Common myeloid progenitor, CD34-positive (primary cell): ENCODE measurements at regions not wholly inside any gene's neighbourhood (a gene's known extent, or its start where the extent isn't known, plus 50 kb on each side); places are given as distances from the start of the nearest gene placed in this dataset.

Experiments used
- CTCF ChIA-PET: fragments of 350-600 bp; sonication (Branson Sonifier 250); formaldehyde crosslinking; loops from one replicate; lab custom pipeline; 2021; ENCODE audit warnings: antibody characterized with exemption; lab: Charles Lee
- POLR2A ChIA-PET: fragments of 350-600 bp; sonication (Branson Sonifier 250); formaldehyde crosslinking; loops from one replicate; lab custom pipeline; 2021; ENCODE audit warnings: antibody characterized with exemption; lab: Charles Lee
- DNase-seq, 3 donors: peaks; one replicate each; pipeline versions ENCODE4 v3.0.0 to v3.0.0-alpha.2; 2013
- H3K27ac ChIP-seq, 2 experiments: 1 replicate in 1 of 2; 2 replicates in 1 of 2; pipeline ENCODE4 v1.7.0; 2013; ENCODE audit warnings: inconsistent platforms in 2 of 2, low read length in 2 of 2, mild to moderate bottlenecking in 2 of 2, low read depth in 1 of 2, moderate library complexity in 1 of 2; ENCODE audit not compliant: severe bottlenecking in 2 of 2, insufficient read depth in 1 of 2, poor library complexity in 1 of 2
- H3K27me3 ChIP-seq, 5 experiments: replicated peaks in 2 of 5; 1 replicate in 3 of 5; 2 replicates in 2 of 5; pipeline versions ENCODE4 v1.6.1 to v1.7.0; 2013; ENCODE audit warnings: low read length in 4 of 5, mild to moderate bottlenecking in 2 of 5, moderate library complexity in 2 of 5, inconsistent platforms in 1 of 5; ENCODE audit not compliant: insufficient read depth in 5 of 5, control insufficient read depth in 4 of 5
- H3K36me3 ChIP-seq, 4 experiments: 1 replicate in 2 of 4; 2 replicates in 2 of 4; pipeline versions ENCODE4 v1.6.1 to v1.7.0; 2013; ENCODE audit warnings: low read length in 3 of 4, control low read depth in 1 of 4, mild to moderate bottlenecking in 1 of 4; ENCODE audit not compliant: control insufficient read depth in 4 of 4, insufficient read depth in 4 of 4
- H3K4me1 ChIP-seq, 4 experiments: 1 replicate in 3 of 4; 2 replicates in 1 of 4; pipeline versions ENCODE4 v1.6.1 to v1.7.1; 2013; ENCODE audit warnings: low read length in 3 of 4, mild to moderate bottlenecking in 3 of 4, control low read depth in 1 of 4, inconsistent platforms in 1 of 4, moderate library complexity in 1 of 4; ENCODE audit not compliant: control insufficient read depth in 4 of 4, insufficient read depth in 4 of 4; ENCODE audit errors: control extremely low read depth in 1 of 4
- H3K4me3 ChIP-seq, 7 experiments: 1 replicate in 4 of 7; 2 replicates in 3 of 7; pipeline versions ENCODE4 v1.5.1 to v1.7.0; 2013; ENCODE audit warnings: mild to moderate bottlenecking in 7 of 7, low read length in 6 of 7, moderate library complexity in 6 of 7, inconsistent platforms in 2 of 7, low read depth in 2 of 7, control low read depth in 1 of 7; ENCODE audit not compliant: insufficient read depth in 4 of 7, control insufficient read depth in 1 of 7; ENCODE audit errors: extremely low read depth in 1 of 7
- H3K9me3 ChIP-seq, 5 experiments: 1 replicate in 4 of 5; 2 replicates in 1 of 5; pipeline versions ENCODE4 v1.6.1 to v1.7.1; 2013; ENCODE audit warnings: low read length in 4 of 5, mild to moderate bottlenecking in 2 of 5, inconsistent platforms in 1 of 5, low read depth in 1 of 5, moderate library complexity in 1 of 5; ENCODE audit not compliant: control insufficient read depth in 4 of 5, insufficient read depth in 2 of 5; ENCODE audit errors: control extremely low read depth in 1 of 5
- WGBS: methylation state at CpG from one replicate; pipeline ENCODE4 v1.1.5; 2013; ENCODE audit not compliant: insufficient coverage; 5-methylcytosine and 5-hydroxymethylcytosine counted together

DNA sequence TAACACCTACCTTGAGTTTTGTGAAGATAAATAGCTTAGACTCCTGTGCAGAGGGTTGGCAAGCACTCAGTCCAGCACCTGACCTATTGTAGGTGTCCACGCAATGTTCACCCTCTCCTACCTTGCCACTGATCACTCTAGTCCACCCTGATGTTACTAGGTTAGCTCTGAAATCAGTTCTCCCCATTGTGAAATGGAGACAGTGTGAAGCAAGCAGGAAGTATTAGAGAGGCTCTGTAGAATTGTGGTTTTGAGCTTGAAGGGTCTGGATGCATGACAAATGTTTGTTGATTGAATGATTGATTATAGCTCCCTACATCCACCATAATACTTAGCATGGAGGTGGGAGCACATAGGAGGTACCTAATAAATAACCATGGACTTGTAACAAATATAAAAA is 199.7 kb downstream of the RPLP1 start:
- Histone ChIP-seq H3K27me3 (peaks cover 0 to 2% (median 0%) of the 10 kb centered on the region in 5 experiments), H3K9me3 (peaks cover 0 to 5% (median 0%) of the 10 kb centered on the region in 5 experiments), H3K27ac (no peak overlapping the region), H3K4me1 (no peaks in the 10 kb centered on the region), H3K4me3 (no peak overlapping the region), H3K36me3 (no peaks in the 10 kb centered on the region)
- POLR2A ChIA-PET = no interaction called here
- 100% methylated on average over 1 of the region's 1 CpG for WGBS
- DNase-seq = no peak
- CTCF ChIA-PET = interaction anchor here (0.9 to 1.1 kb wide), 2 partner anchors 70 to 139 kb away, joined by 3 to 4 read pairs; no protein-coding TSS in a partner anchor

DNA sequence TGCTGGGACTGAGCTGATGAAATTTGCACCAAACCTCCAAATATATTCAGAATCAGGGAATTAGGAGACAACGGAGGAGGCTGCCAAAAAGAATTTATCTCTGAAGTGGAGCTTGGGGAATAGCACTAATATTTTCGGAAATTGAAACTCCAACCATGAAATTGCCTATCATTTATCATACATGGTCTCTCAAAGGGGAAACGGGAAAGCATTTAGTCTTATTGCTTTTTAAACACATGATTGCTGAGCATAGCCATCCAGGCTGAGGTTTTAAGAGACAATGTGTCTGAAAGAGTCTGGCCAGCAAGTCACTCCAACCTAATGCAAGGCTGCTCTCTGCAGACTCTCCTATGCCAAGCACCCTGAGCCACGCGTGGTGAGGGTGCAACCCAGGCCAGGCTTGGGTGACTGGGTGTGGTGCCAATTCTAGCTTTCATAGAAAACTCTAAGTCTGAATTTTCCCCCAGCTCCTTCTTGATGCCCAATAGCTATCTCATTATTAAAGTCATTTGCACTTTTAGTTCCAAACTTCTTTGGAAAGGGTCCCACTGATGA is 200.2 kb downstream of the RPLP1 start:
- Histone ChIP-seq H3K27me3 (peaks cover 0 to 2% (median 0%) of the 10 kb centered on the region in 5 experiments), H3K4me1 (no peaks in the 10 kb centered on the region), H3K9me3 (peaks cover 0 to 5% (median 0%) of the 10 kb centered on the region in 5 experiments), H3K27ac (no peak overlapping the region), H3K4me3 (no peak overlapping the region), H3K36me3 (no peaks in the 10 kb centered on the region)
- WGBS = 93% methylated on average over 3 of the region's 5 CpGs
- DNase-seq = peak in 2 of 3 donors; percentile 17 to 21
- ChIA-PET CTCF (interaction anchor here (0.6 to 1.1 kb wide), 4 partner anchors 70 to 841 kb away, joined by 3 to 4 read pairs (median 4); no protein-coding TSS in a partner anchor), POLR2A (no interaction called here)

DNA sequence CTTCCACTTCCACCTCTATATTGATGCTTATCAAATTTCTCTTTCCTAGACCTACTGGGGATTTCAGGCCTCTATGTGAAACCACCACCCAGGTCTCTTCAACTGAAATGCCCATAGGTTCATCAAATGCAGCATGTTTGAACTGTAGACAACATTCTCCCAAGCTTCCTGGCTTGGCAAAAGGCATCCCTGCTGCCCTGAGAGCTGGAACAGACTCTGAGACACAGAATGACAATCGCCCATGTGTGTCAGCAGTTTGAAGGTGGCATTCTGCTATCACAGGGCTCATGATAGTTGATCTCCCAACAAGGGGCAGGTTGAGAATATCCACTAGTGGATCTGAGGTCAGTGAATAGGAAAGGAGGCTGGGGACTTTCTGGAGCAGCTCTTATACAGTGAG is 200.7 kb downstream of the RPLP1 start:
- DNase-seq = no peak
- Histone ChIP-seq H3K27me3 (peaks cover 0 to 2% (median 0%) of the 10 kb centered on the region in 5 experiments), H3K9me3 (peaks cover 0 to 5% (median 0%) of the 10 kb centered on the region in 5 experiments), H3K36me3 (no peaks in the 10 kb centered on the region), H3K4me1 (no peaks in the 10 kb centered on the region), H3K27ac (no peak overlapping the region), H3K4me3 (no peak overlapping the region)
- 90% methylated on average over 1 of the region's 1 CpG for WGBS
- ChIA-PET POLR2A (no interaction called here), CTCF (interaction anchor here (0.6 kb wide), 2 partner anchors 192 to 840 kb away, joined by 3 to 4 read pairs; no protein-coding TSS in a partner anchor)

DNA sequence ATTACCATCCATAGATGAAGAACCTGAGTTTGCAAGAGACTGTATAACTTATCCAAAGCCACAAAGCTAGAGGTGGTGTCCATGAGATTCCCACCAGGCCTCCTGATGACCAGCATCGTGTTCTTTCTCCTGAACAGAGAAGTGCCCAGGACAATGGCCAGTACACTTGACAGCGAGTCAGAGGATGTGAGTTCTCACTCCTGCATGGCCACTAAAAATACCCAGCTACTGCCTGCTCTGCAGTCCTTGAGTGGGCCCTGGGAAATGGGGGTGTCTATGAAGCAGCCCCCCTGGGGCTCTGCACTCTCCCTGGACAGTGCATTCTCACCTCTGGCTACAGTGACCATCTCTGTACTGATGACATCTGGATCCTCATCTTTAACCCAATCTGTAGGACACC is 201.2 kb downstream of the RPLP1 start:
- Histone ChIP-seq H3K36me3 (no peaks in the 10 kb centered on the region), H3K27me3 (peaks cover 0 to 2% (median 0%) of the 10 kb centered on the region in 5 experiments), H3K9me3 (peaks cover 0 to 5% (median 0%) of the 10 kb centered on the region in 5 experiments), H3K4me1 (no peaks in the 10 kb centered on the region), H3K27ac (no peak overlapping the region), H3K4me3 (no peak overlapping the region)
- 100% methylated on average over 2 of the region's 2 CpGs for WGBS
- DNase-seq = no peak
- POLR2A ChIA-PET = no interaction called here
- CTCF ChIA-PET = no interaction called here

DNA sequence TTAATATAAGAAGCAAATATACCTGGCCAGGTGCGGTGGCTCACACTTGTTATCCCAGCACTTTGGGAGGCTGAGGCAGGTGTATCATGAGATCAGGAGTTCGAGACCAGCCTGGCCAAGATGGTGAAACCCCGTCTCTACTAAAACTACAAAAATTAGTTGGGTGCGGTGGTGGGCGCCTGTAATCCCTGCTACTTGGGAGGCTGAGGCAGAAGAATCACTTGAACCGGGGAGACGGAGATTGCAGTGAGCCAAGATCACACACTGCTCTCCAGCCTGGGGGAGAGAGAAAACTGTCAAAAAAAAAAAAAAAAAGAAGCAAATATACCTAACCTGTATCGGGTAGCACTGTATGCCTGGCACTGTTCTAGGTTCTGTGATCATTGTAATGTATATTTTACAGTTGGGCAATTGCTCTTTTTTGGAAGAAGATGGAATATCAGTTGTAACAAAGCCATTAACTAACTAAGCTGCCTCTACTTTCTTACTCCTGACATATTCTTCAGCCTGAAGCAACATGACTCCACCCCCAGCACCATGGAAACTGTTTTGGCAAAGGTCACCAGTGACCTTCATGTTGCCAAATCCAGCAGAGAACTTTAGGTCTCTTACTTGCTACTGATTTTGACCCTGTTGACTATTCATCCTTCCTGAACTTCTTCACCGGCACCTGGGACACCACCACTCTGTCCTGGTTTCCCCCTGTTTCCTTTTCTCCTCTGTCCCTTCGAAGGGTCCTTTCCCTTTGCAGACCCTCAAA is 203.8 kb downstream of the RPLP1 start:
- no peaks in the 10 kb centered on the region for H3K36me3 ChIP-seq
- peaks cover 0 to 6% (median 2%) of the 10 kb centered on the region in 4 experiments for H3K4me1 ChIP-seq
- H3K4me3 ChIP-seq = no peak overlapping the region
- no peaks in the 10 kb centered on the region for H3K27me3 ChIP-seq
- POLR2A ChIA-PET = no interaction called here
- H3K9me3 ChIP-seq = peaks cover 0 to 5% (median 0%) of the 10 kb centered on the region in 5 experiments
- no peak for DNase-seq
- no peak overlapping the region for H3K27ac ChIP-seq
- WGBS = 100% methylated on average over 8 of the region's 10 CpGs
- CTCF ChIA-PET = no interaction called here

DNA sequence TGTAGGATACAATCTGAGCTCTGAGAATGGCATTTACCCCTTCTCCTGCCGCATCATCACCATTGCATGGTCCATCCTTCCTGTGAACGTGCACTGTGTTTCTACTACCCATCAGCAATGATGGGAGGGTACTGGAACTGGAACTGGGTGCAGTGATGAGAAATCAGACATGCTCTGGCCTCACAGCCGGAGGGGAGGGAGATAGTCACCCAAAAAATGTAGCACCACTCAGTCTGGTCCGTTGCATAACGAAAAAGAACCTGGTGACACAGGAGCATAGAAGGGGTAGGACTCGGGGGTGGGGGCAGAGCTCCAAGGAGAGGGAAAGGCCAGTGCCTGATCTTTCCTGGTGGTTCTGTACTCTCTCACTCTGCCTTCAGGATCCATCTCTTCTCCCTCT is 205.0 kb downstream of the RPLP1 start:
- no peak for DNase-seq
- no peak overlapping the region for H3K4me3 ChIP-seq
- ChIA-PET POLR2A (no interaction called here), CTCF (interaction anchor here (1.3 to 1.9 kb wide), 2 partner anchors 11 to 82 kb away, joined by 4 read pairs; no protein-coding TSS in a partner anchor)
- WGBS = 98% methylated on average over 4 of the region's 6 CpGs
- no peaks in the 10 kb centered on the region for H3K36me3 ChIP-seq
- no peaks in the 10 kb centered on the region for H3K27me3 ChIP-seq
- peaks cover 0 to 5% (median 0%) of the 10 kb centered on the region in 5 experiments for H3K9me3 ChIP-seq
- H3K27ac ChIP-seq = no peak overlapping the region
- peaks cover 0 to 6% (median 2%) of the 10 kb centered on the region in 4 experiments for H3K4me1 ChIP-seq
